Osteoblast (primary cell): ENCODE measurements at regions not wholly inside any gene's neighbourhood (a gene's known extent, or its start where the extent isn't known, plus 50 kb on each side); places are given as distances from the start of the nearest gene placed in this dataset.

ENCODE experiments used
- DNase-seq: peaks from one replicate; pipeline ENCODE4 v3.0.0; 2011; ENCODE audit warnings: low spot score, mixed read lengths; ENCODE audit not compliant: insufficient read length; ENCODE audit errors: missing footprints
- H2AFZ ChIP-seq: 2 replicates; pipeline ENCODE4 v1.6.0; 2011; ENCODE audit warnings: mild to moderate bottlenecking, low read length
- H3K27ac ChIP-seq: 2 replicates; pipeline ENCODE4 v1.5.1; 2011; ENCODE audit warnings: mild to moderate bottlenecking, low read depth, low read length, moderate library complexity
- H3K27me3 ChIP-seq: 2 replicates; pipeline ENCODE4 v1.6.0; 2012; ENCODE audit warnings: mild to moderate bottlenecking, control low read depth, inconsistent platforms, low read length, moderate library complexity; ENCODE audit not compliant: insufficient read depth
- H3K36me3 ChIP-seq: 2 replicates; pipeline ENCODE4 v1.5.1; 2011; ENCODE audit warnings: mild to moderate bottlenecking, low read length, control low read depth, moderate library complexity; ENCODE audit not compliant: insufficient read depth
- H3K4me1 ChIP-seq: 2 replicates; pipeline ENCODE4 v1.5.1; 2011; ENCODE audit warnings: mild to moderate bottlenecking, low read length, control low read depth, moderate library complexity; ENCODE audit not compliant: insufficient read depth
- H3K4me2 ChIP-seq: 2 replicates; pipeline ENCODE4 v1.6.0; 2011; ENCODE audit warnings: mild to moderate bottlenecking, low read length; ENCODE audit not compliant: insufficient read depth
- H3K4me3 ChIP-seq: fragments of 200-600 bp; sonication (generic); 3 replicates; pipeline ENCODE4 v1.5.1; 2012; ENCODE audit warnings: mild to moderate bottlenecking, low read length, inconsistent platforms; ENCODE audit not compliant: insufficient read depth
- H3K79me2 ChIP-seq: 2 replicates; pipeline ENCODE4 v1.6.0; 2012; ENCODE audit warnings: mild to moderate bottlenecking, low read length, control low read depth, inconsistent platforms; ENCODE audit not compliant: insufficient read depth
- H3K9me3 ChIP-seq: 2 replicates; pipeline ENCODE4 v1.5.1; 2011; ENCODE audit warnings: low read depth, low read length, control low read depth
- H4K20me1 ChIP-seq: 2 replicates; pipeline ENCODE4 v1.6.0; 2012; ENCODE audit warnings: mild to moderate bottlenecking, low read length, control low read depth; ENCODE audit not compliant: insufficient read depth
- TF ChIP-seq, protein P1 (sequence below): IDR thresholded peaks from 2 replicates; pipeline ENCODE4 v1.5.1; 2011; ENCODE audit warnings: mild to moderate bottlenecking, low read depth, low read length, moderate library complexity; ENCODE audit errors: extremely low read depth

DNA sequence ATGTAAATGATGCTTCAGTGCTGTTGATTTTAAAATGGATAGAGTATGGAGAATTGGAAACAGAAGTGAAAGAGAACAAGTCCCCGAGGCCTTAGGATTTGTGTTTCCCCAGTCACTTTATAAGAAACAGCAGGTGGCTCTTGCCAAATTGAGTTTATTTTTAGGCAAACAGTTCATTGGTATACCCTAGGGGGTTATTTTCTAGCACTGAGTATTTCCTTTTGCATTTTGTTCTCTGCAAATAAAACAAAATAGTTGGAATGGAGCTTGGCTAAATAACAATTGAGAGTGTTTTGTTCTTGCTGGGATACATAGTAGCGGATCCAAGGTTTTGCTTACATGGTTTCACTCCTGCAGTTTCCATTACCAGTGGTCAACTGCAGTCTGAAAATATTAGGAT, 591.1 kb upstream of the C16orf82 start:
- Histone ChIP-seq H3K27me3 (no peaks in the 10 kb centered on the region), H2AFZ (no peak overlapping the region), H4K20me1 (no peaks in the 10 kb centered on the region), H3K9me3 (peaks cover 2% of the 10 kb centered on the region), H3K79me2 (no peaks in the 10 kb centered on the region), H3K4me2 (no peak overlapping the region), H3K36me3 (no peaks in the 10 kb centered on the region), H3K27ac (no peak overlapping the region), H3K4me3 (no peak overlapping the region), H3K4me1 (no peaks in the 10 kb centered on the region)
- TF ChIP-seq, protein P1, sequence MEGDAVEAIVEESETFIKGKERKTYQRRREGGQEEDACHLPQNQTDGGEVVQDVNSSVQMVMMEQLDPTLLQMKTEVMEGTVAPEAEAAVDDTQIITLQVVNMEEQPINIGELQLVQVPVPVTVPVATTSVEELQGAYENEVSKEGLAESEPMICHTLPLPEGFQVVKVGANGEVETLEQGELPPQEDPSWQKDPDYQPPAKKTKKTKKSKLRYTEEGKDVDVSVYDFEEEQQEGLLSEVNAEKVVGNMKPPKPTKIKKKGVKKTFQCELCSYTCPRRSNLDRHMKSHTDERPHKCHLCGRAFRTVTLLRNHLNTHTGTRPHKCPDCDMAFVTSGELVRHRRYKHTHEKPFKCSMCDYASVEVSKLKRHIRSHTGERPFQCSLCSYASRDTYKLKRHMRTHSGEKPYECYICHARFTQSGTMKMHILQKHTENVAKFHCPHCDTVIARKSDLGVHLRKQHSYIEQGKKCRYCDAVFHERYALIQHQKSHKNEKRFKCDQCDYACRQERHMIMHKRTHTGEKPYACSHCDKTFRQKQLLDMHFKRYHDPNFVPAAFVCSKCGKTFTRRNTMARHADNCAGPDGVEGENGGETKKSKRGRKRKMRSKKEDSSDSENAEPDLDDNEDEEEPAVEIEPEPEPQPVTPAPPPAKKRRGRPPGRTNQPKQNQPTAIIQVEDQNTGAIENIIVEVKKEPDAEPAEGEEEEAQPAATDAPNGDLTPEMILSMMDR: no peak
- no peak for DNase-seq

DNA sequence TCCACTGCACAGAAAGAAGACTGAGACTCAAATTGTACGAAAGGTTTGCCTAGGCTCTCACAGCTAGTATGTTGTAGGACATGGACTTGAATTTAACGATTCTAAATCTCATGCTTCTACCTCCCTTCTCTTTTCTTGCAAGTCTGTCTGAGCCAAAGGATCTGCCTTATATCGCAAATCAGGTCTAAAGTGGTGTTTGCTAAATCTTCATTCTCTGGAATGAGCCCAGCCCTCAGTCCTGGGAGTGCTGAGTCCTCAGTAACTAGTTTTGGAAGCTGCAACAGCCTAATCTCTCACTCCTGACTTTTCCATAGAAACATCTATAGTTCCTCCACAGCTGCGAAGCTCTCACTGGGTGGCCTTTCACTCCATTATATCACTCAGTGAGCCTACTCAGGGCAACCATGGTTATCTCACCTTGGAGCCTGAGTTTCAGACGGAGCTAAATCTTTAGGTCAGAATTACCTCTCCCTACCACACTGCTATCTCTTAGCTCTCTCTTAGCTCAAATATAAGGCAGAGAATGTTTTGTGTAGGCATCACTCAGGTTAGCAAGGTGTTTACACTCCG, 575.5 kb upstream of the C16orf82 start:
- no peaks in the 10 kb centered on the region for H4K20me1 ChIP-seq
- no peak overlapping the region for H3K4me2 ChIP-seq
- no peaks in the 10 kb centered on the region for H3K27me3 ChIP-seq
- H3K4me3 ChIP-seq: no peak overlapping the region
- H2AFZ ChIP-seq: no peak overlapping the region
- no peaks in the 10 kb centered on the region for H3K79me2 ChIP-seq
- no peak for DNase-seq
- H3K9me3 ChIP-seq: no peaks in the 10 kb centered on the region
- TF ChIP-seq, protein P1: no peak
- no peak overlapping the region for H3K27ac ChIP-seq
- H3K36me3 ChIP-seq: no peaks in the 10 kb centered on the region
- H3K4me1 ChIP-seq: no peaks in the 10 kb centered on the region

DNA sequence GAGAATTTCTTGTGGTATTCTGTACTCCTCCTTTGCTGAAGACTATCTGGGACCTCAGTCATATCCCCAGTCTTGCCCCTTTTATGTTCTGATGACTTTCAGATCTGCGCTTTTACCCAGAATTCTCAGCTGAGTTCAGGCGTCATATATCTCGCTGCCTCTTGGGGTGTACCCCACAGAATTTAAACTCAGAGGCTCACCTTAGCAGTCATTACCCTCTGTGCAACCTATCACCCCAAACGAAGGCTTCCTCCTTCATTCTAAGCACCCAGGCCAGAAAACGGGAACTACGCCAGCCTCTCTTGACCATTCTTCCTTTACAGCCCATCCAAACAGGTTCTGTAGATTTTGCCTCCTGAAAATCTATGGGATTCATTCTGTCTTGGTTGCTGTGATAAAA, 574.8 kb upstream of the C16orf82 start:
- no peak overlapping the region for H3K4me3 ChIP-seq
- H3K4me1 ChIP-seq: no peaks in the 10 kb centered on the region
- H3K4me2 ChIP-seq: no peak overlapping the region
- H3K27me3 ChIP-seq: no peaks in the 10 kb centered on the region
- H3K27ac ChIP-seq: no peak overlapping the region
- H3K9me3 ChIP-seq: no peaks in the 10 kb centered on the region
- DNase-seq: no peak
- TF ChIP-seq, protein P1: no peak
- H2AFZ ChIP-seq: no peak overlapping the region
- H4K20me1 ChIP-seq: no peaks in the 10 kb centered on the region
- H3K79me2 ChIP-seq: no peaks in the 10 kb centered on the region
- no peaks in the 10 kb centered on the region for H3K36me3 ChIP-seq

DNA sequence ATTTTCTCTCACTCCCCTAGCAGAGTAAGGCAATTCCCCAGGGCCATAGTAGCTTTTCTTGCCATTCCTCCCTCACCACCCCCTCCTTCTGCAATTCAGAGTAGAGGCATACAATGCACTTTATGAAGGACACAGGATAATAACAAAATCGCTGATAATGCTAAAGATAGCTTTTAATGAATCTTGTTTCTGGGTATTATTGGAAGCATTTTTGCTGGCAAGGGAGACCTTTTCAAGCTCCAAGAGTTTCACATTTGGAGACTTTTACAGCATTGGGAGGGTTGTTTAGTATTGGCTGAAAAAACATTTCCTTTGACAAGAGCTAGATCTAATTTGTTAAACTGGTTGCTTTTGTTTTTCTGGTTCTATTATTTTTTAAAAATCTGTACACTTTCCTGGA, 573.0 kb upstream of the C16orf82 start:
- Histone ChIP-seq H3K36me3 (no peaks in the 10 kb centered on the region), H3K4me1 (no peaks in the 10 kb centered on the region), H3K79me2 (no peaks in the 10 kb centered on the region), H3K4me3 (no peak overlapping the region), H2AFZ (no peak overlapping the region), H4K20me1 (no peaks in the 10 kb centered on the region), H3K4me2 (no peak overlapping the region), H3K27me3 (no peaks in the 10 kb centered on the region), H3K27ac (no peak overlapping the region), H3K9me3 (no peaks in the 10 kb centered on the region)
- TF ChIP-seq, protein P1: no peak
- DNase-seq: no peak
